CD14-positive monocyte (primary cell): ENCODE measurements at regions not wholly inside any gene's neighbourhood (a gene's known extent, or its start where the extent isn't known, plus 50 kb on each side); places are given as distances from the start of the nearest gene placed in this dataset.

Source experiments
- DNase-seq, 3 donors: peaks; one replicate each; pipeline ENCODE4 v3.0.0-alpha.2; 2011 to 2022
- H2AFZ ChIP-seq: 2 replicates; pipeline ENCODE4 v1.6.0; 2012; ENCODE audit warnings: mild to moderate bottlenecking, low read depth, low read length, inconsistent platforms; ENCODE audit not compliant: insufficient read depth, poor library complexity, severe bottlenecking
- H3K27ac ChIP-seq, 2 donors: 1 replicate in 1 of 2; 2 replicates in 1 of 2; pipeline ENCODE4 v1.5.1; 2012 to 2013; ENCODE audit warnings: low read length in 2 of 2, control low read depth in 1 of 2, inconsistent platforms in 1 of 2, low read depth in 1 of 2, mild to moderate bottlenecking in 1 of 2
- H3K27me3 ChIP-seq, 2 donors: one replicate each; pipeline versions ENCODE4 v1.6.0 to v1.6.1; 2011 to 2013; ENCODE audit warnings: low read length in 2 of 2; ENCODE audit not compliant: control insufficient read depth in 2 of 2, insufficient read depth in 2 of 2
- H3K36me3 ChIP-seq, 2 donors: replicated peaks in 1 of 2; 1 replicate in 1 of 2; 2 replicates in 1 of 2; pipeline versions ENCODE4 v1.5.1 to v1.6.1; 2012 to 2013; ENCODE audit warnings: low read length in 2 of 2, control low read depth in 1 of 2, inconsistent platforms in 1 of 2, mild to moderate bottlenecking in 1 of 2; ENCODE audit not compliant: insufficient read depth in 2 of 2, control insufficient read depth in 1 of 2
- H3K4me1 ChIP-seq, 2 donors: 1 replicate in 1 of 2; 2 replicates in 1 of 2; pipeline versions ENCODE4 v1.5.1 to v1.6.1; 2012 to 2013; ENCODE audit warnings: low read length in 2 of 2, control low read depth in 1 of 2, inconsistent platforms in 1 of 2, mild to moderate bottlenecking in 1 of 2, moderate library complexity in 1 of 2; ENCODE audit not compliant: insufficient read depth in 2 of 2, control insufficient read depth in 1 of 2
- H3K4me2 ChIP-seq: replicated peaks from 2 replicates; pipeline ENCODE3; 2012; ENCODE audit warnings: low read length, moderate library complexity, mild to moderate bottlenecking; ENCODE audit not compliant: poor library complexity, severe bottlenecking; ENCODE audit errors: extremely low read depth
- H3K4me3 ChIP-seq, 3 experiments: fragments of 200-600 bp in 1 of 3; sonication (generic) in 1 of 3; replicated peaks in 1 of 3; 1 replicate in 2 of 3; 2 replicates in 1 of 3; pipeline ENCODE4 v1.5.1; 2011 to 2013; ENCODE audit warnings: low read length in 3 of 3, mild to moderate bottlenecking in 3 of 3, control low read depth in 2 of 3, low read depth in 2 of 3, inconsistent platforms in 1 of 3, moderate library complexity in 1 of 3
- H3K79me2 ChIP-seq: 2 replicates; pipeline ENCODE4 v1.6.0; 2012; ENCODE audit warnings: mild to moderate bottlenecking, control low read depth, inconsistent platforms, low read length, moderate library complexity; ENCODE audit not compliant: insufficient read depth
- H3K9ac ChIP-seq: 2 replicates; pipeline ENCODE4 v1.6.0; 2017; ENCODE audit warnings: low read length, mild to moderate bottlenecking; ENCODE audit not compliant: insufficient read depth, poor library complexity, severe bottlenecking
- H3K9me3 ChIP-seq, 2 donors: replicated peaks in 1 of 2; 1 replicate in 1 of 2; 2 replicates in 1 of 2; pipeline versions ENCODE4 v1.5.1 to v1.6.1; 2012 to 2013; ENCODE audit warnings: low read length in 2 of 2, control low read depth in 1 of 2; ENCODE audit not compliant: control insufficient read depth in 1 of 2, insufficient read depth in 1 of 2
- H4K20me1 ChIP-seq: 2 replicates; pipeline ENCODE4 v1.6.0; 2012; ENCODE audit warnings: mild to moderate bottlenecking, low read length, control low read depth, moderate library complexity; ENCODE audit not compliant: insufficient read depth
- H3K27ac Mint-ChIP-seq, 7 donors: one replicate each; pipeline ENCODE4 v1.8.0; 2020; ENCODE audit warnings: mild to moderate bottlenecking in 7 of 7, mixed read lengths in 7 of 7, moderate library complexity in 6 of 7, inconsistent platforms in 2 of 7
- H3K27me3 Mint-ChIP-seq, 3 donors: one replicate each; pipeline ENCODE4 v1.8.0; 2021 to 2022; ENCODE audit warnings: low read depth in 3 of 3, mild to moderate bottlenecking in 3 of 3, mixed read lengths in 3 of 3, moderate library complexity in 3 of 3, inconsistent platforms in 1 of 3
- H3K36me3 Mint-ChIP-seq, 2 donors: one replicate each; pipeline ENCODE4 v1.8.0; 2020; ENCODE audit warnings: mixed read lengths in 2 of 2, inconsistent platforms in 1 of 2, mild to moderate bottlenecking in 1 of 2
- H3K4me1 Mint-ChIP-seq: one replicate; pipeline ENCODE4 v1.8.0; 2020; ENCODE audit warnings: mild to moderate bottlenecking, mixed read lengths
- H3K4me3 Mint-ChIP-seq, 2 donors: one replicate each; pipeline ENCODE4 v1.8.0; 2020; ENCODE audit warnings: mild to moderate bottlenecking in 2 of 2, mixed read lengths in 2 of 2, moderate library complexity in 1 of 2
- H3K9me3 Mint-ChIP-seq, 7 donors: one replicate each; pipeline ENCODE4 v1.8.0; 2020 to 2022; ENCODE audit warnings: mixed read lengths in 7 of 7, mild to moderate bottlenecking in 6 of 7, moderate library complexity in 6 of 7, inconsistent platforms in 2 of 7
- WGBS: methylation state at CpG from one replicate; pipeline ENCODE4 v1.1.5; 2013; ENCODE audit warnings: missing lambda C conversion rate; ENCODE audit not compliant: insufficient coverage; 5-methylcytosine and 5-hydroxymethylcytosine counted together
- intact Hi-C, 2 donors: fragments of 100-400 bp; cut with micrococcal nuclease; formaldehyde crosslinking; loops; one replicate each; pipeline versions ENCODE4 v1.15.0 to v1.15.1; 2023
- TF ChIP-seq, protein P1 (sequence below): fragments of 200-600 bp; IDR thresholded peaks from one replicate; pipeline ENCODE4 v1.8.0; 2022; ENCODE audit warnings: antibody characterized with exemption, mild to moderate bottlenecking

DNA sequence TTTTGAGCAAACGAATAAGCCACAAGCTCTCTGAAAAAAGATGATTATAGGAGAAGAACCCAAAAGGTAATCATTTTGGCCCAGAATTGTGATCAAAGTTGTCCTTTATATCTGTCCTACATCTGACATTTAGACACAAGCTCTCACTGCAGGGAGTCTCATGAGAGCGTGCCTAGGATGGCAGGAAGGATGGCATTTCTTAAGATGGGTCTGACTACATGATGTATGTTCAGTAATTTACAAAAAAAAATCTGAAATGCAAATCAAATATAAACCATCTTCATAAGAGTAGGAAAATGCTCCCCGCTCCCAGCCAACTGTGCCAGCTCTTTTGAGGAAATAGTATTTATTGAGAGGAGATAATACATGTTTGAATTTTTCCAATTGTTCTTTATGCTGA is 81.0 kb upstream of the MBNL2 start:
- Mint-ChIP-seq H3K36me3 (no peaks in the 10 kb centered on the region), H3K4me1 (peaks cover 3% of the 10 kb centered on the region), H3K27me3 (peaks cover 6 to 25% (median 24%) of the 10 kb centered on the region in 3 donors), H3K27ac (no peak overlapping the region), H3K4me3 (no peak overlapping the region), H3K9me3 (peaks cover 0 to under 1% (median 0%) of the 10 kb centered on the region in 7 donors)
- no peak overlapping the region for H3K9ac ChIP-seq
- no peaks in the 10 kb centered on the region for H3K9me3 ChIP-seq
- no peak for DNase-seq
- H3K79me2 ChIP-seq = no peaks in the 10 kb centered on the region
- no peak overlapping the region for H2AFZ ChIP-seq
- intact Hi-C loops = no loop called here
- no CpG with 5 or more reads among the region's 3 CpGs for WGBS
- TF ChIP-seq, protein P1, sequence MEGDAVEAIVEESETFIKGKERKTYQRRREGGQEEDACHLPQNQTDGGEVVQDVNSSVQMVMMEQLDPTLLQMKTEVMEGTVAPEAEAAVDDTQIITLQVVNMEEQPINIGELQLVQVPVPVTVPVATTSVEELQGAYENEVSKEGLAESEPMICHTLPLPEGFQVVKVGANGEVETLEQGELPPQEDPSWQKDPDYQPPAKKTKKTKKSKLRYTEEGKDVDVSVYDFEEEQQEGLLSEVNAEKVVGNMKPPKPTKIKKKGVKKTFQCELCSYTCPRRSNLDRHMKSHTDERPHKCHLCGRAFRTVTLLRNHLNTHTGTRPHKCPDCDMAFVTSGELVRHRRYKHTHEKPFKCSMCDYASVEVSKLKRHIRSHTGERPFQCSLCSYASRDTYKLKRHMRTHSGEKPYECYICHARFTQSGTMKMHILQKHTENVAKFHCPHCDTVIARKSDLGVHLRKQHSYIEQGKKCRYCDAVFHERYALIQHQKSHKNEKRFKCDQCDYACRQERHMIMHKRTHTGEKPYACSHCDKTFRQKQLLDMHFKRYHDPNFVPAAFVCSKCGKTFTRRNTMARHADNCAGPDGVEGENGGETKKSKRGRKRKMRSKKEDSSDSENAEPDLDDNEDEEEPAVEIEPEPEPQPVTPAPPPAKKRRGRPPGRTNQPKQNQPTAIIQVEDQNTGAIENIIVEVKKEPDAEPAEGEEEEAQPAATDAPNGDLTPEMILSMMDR = no peak
- H3K4me1 ChIP-seq = no peaks in the 10 kb centered on the region
- H3K4me2 ChIP-seq = no peak overlapping the region
- no peak overlapping the region for H3K4me3 ChIP-seq
- H3K27ac ChIP-seq = no peak overlapping the region
- H3K36me3 ChIP-seq = no peaks in the 10 kb centered on the region
- H4K20me1 ChIP-seq = no peaks in the 10 kb centered on the region
- H3K27me3 ChIP-seq = peaks cover 7 to 12% of the 10 kb centered on the region in 2 donors

DNA sequence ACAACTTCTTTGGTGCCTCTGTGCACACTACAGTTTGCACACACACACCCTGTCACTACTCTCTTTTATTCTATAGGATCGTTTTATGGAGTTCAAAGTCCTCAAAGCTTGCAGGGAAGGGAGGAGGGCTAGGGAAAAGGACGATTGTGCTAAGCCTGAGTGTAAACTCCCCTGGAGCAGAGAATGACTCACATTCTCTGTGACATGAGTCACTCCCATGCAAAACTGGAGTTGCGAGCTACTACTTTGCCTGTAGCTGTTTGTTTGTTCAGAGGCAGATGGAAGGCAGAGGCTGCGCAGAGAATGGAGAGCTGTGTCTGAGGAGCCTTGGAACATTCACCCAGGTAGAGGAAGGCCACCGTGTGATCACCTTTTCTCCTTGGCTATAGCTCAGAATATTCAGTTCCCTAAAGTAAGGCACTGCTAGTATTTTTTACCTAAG is 80.5 kb upstream of the MBNL2 start:
- Mint-ChIP-seq H3K27me3 (peaks cover 9 to 27% (median 25%) of the 10 kb centered on the region in 3 donors), H3K4me3 (no peak overlapping the region), H3K36me3 (no peaks in the 10 kb centered on the region), H3K9me3 (peaks cover 0 to 2% (median 0%) of the 10 kb centered on the region in 7 donors), H3K4me1 (peaks cover 3% of the 10 kb centered on the region), H3K27ac (no peak overlapping the region)
- Histone ChIP-seq H3K4me2 (no peak overlapping the region), H3K27ac (no peak overlapping the region), H3K9me3 (no peaks in the 10 kb centered on the region), H3K9ac (no peak overlapping the region), H3K36me3 (no peaks in the 10 kb centered on the region), H2AFZ (no peak overlapping the region), H3K4me3 (no peak overlapping the region), H4K20me1 (no peaks in the 10 kb centered on the region), H3K27me3 (peaks cover 9 to 12% of the 10 kb centered on the region in 2 donors), H3K79me2 (no peaks in the 10 kb centered on the region), H3K4me1 (no peaks in the 10 kb centered on the region)
- intact Hi-C loops = no loop called here
- peak in 1 of 3 donors; percentile 42 for DNase-seq
- TF ChIP-seq, protein P1 = no peak
- WGBS = 58% methylated on average over 3 of the region's 5 CpGs
